ENCODE measurements at regions not wholly inside any gene's neighbourhood (a gene's known extent, or its start where the extent isn't known, plus 50 kb on each side); places are given as distances from the start of the nearest gene placed in this dataset.

GRCh38 chr2:2853346-2853745 is 522.3 kb upstream of the MYT1L start:
- TF ChIP-seq EZH2phosphoT487 (IDR thresholded peaks at IDR 0.05; ENCODE audit: low read depth) (no peak), CTCF (IDR thresholded peaks at IDR 0.05; ENCODE audit: low read depth, low read length) (no peak)
